ENCODE measurements at regions not wholly inside any gene's neighbourhood (a gene's known extent, or its start where the extent isn't known, plus 50 kb on each side); places are given as distances from the start of the nearest gene placed in this dataset.

GRCh38 chrX:14476205-14476604, 53.1 kb upstream of the GLRA2 start:
- H3K27me3 ChIP-seq, result no peaks in the 10 kb centered on the region
- no peaks in the 10 kb centered on the region for H3K9me3 ChIP-seq
- H3K4me3 ChIP-seq, result no peak overlapping the region
- no peak for TF ChIP-seq CTCF (IDR thresholded peaks at IDR 0.05)
- no peaks in the 10 kb centered on the region for H3K4me1 ChIP-seq
- DNase-seq, result no peak
- H3K27ac ChIP-seq, result no peak overlapping the region
- no peaks in the 10 kb centered on the region for H3K36me3 ChIP-seq
- intact Hi-C loops (cut with DNase I; ENCODE audit: low total_unique reads), result no loop called here

- intact Hi-C loops (cut with DNase I; ENCODE audit: low total_unique reads), result no loop called here
- no peak for TF ChIP-seq CTCF (IDR thresholded peaks at IDR 0.05)
- Histone ChIP-seq H3K4me3 (no peak overlapping the region), H3K4me1 (no peaks in the 10 kb centered on the region), H3K27ac (no peak overlapping the region), H3K36me3 (no peaks in the 10 kb centered on the region), H3K27me3 (no peaks in the 10 kb centered on the region), H3K9me3 (no peaks in the 10 kb centered on the region)
- DNase-seq, result no peak
Observed at GRCh38 chrX:14449773-14450172, 79.6 kb upstream of the GLRA2 start.

- Histone ChIP-seq H3K4me3 (no peak overlapping the region), H3K27me3 (no peaks in the 10 kb centered on the region), H3K36me3 (no peaks in the 10 kb centered on the region), H3K4me1 (no peaks in the 10 kb centered on the region), H3K9me3 (no peaks in the 10 kb centered on the region), H3K27ac (no peak overlapping the region)
- intact Hi-C loops (cut with DNase I; ENCODE audit: low total_unique reads), result no loop called here
- DNase-seq, result no peak
- no peak for TF ChIP-seq CTCF (IDR thresholded peaks at IDR 0.05)
Observed at GRCh38 chrX:14448406-14448805, 80.9 kb upstream of the GLRA2 start.

- H3K27ac ChIP-seq, result no peak overlapping the region
- intact Hi-C loops (cut with DNase I; ENCODE audit: low total_unique reads), result no loop called here
- no peaks in the 10 kb centered on the region for H3K4me1 ChIP-seq
- DNase-seq, result no peak
- H3K4me3 ChIP-seq, result no peak overlapping the region
- no peak for TF ChIP-seq CTCF (IDR thresholded peaks at IDR 0.05)
- H3K9me3 ChIP-seq, result no peaks in the 10 kb centered on the region
- H3K36me3 ChIP-seq, result no peaks in the 10 kb centered on the region
- H3K27me3 ChIP-seq, result no peaks in the 10 kb centered on the region
Observed at GRCh38 chrX:14440106-14440505, 89.2 kb upstream of the GLRA2 start.

GRCh38 chrX:14427614-14428013, 101.7 kb upstream of the GLRA2 start:
- intact Hi-C loops (cut with DNase I; ENCODE audit: low total_unique reads), result no loop called here
- no peaks in the 10 kb centered on the region for H3K9me3 ChIP-seq
- H3K4me1 ChIP-seq, result no peaks in the 10 kb centered on the region
- H3K4me3 ChIP-seq, result no peak overlapping the region
- DNase-seq, result no peak
- H3K27me3 ChIP-seq, result no peaks in the 10 kb centered on the region
- TF ChIP-seq CTCF (IDR thresholded peaks at IDR 0.05), result no peak
- H3K36me3 ChIP-seq, result no peaks in the 10 kb centered on the region
- no peak overlapping the region for H3K27ac ChIP-seq

- DNase-seq, result no peak
Observed at GRCh38 chrX:14420841-14421240, 108.5 kb upstream of the GLRA2 start.

More at GRCh38 chrX:14420841-14421240, 108.5 kb upstream of the GLRA2 start:
- intact Hi-C loops (cut with DNase I; ENCODE audit: low total_unique reads), result no loop called here
- H3K27me3 ChIP-seq, result no peaks in the 10 kb centered on the region
- no peak overlapping the region for H3K4me3 ChIP-seq
- no peak overlapping the region for H3K27ac ChIP-seq
- no peaks in the 10 kb centered on the region for H3K36me3 ChIP-seq
- no peak for TF ChIP-seq CTCF (IDR thresholded peaks at IDR 0.05)
- H3K4me1 ChIP-seq, result no peaks in the 10 kb centered on the region
- H3K9me3 ChIP-seq, result no peaks in the 10 kb centered on the region

Data from tibial artery (tissue), 4 donors.